ENCODE measurements at regions not wholly inside any gene's neighbourhood (a gene's known extent, or its start where the extent isn't known, plus 50 kb on each side); places are given as distances from the start of the nearest gene placed in this dataset.

DNA sequence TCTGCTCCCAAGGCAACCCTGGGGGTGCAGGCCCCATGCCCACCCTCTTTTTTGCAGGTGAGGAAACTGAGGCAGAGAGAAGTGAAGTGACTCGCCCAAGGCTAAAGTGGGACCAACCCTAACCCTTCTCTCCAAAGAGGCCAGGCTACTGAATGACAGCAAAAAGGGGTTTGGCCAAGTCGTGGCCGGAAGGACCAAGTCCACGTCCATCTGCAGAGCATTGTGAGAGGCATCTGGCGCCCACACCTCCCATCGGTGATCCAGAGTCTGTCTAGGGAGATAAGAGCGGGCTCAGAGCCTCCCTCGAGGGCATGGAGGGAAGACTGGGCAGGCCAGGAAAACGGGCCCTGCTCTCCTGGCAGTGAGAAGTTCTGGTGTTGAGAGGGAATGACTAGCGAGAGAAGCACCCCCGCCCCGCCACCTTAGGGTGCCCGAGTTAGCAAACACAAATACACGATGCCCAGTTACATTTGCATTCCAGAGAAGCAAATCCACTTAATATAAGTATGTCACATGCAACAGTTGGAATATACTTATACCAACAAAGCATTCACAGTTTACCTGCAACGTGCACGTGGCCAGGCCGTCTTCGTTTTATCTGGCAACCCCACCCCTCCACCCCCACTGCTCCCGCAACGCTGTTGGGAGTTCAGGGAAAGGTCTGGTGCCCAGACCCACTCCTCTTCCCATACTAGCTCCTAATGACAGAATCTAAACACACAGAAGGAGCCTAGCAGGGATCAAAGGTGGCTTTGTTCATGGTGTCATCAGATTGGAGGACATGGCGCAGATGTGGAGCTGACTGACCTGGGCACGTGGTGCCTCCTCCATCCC, 124.9 kb downstream of the OAT start (continued):
- TF ChIP-seq ETV6 (conservative IDR thresholded peaks at IDR 0.05 in 1 of 2, IDR thresholded peaks at IDR 0.05 in 1 of 2; ENCODE audit: borderline replicate concordance in 1 of 2, low read depth in 1 of 2) = no peak

DNA sequence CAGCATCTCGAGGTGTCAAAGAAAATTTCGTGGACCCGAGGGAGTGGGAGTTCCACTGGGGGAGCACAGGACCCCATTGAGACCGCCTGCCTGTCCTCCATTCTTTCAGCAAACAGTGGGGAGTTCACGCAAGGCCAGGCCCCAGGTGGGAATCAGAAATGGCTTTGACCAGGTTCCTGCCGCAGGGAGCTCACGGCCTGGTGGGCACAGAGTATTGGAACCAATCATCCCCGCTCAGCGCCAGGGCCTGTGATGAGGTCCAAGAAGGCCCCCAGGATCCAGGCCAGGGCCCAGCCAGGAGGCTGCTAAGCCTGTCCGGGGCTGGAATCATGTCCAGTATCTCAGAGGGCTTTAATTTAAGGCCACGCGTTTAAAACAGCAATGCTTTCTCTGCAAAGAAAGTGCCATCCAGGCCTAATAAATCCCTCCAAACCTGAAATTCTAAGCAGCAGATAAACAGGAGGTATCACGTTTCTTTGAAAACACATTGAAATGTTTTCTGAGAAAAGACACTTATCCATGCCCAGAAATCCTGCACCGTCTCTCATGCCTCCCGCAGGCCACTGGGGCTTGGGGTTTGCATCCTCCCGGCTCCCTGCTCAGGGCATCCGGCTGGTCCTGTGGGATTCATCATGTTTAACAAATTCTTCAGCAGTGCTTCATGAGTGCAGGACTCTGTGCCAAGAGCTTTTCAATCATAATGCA, 125.7 kb downstream of the OAT start:
- H4K20me1 ChIP-seq (ENCODE audit: control insufficient read depth, insufficient read depth) = no peaks in the 10 kb centered on the region
- no peaks in the 10 kb centered on the region for H3K27me3 ChIP-seq (replicated peaks in 1 of 2; ENCODE audit: control insufficient read depth in 2 of 2, insufficient read depth in 2 of 2, low read length in 1 of 2)
- intact Hi-C loops (cut with micrococcal nuclease; ENCODE audit: unreplicated experiment) (no loop called here), in situ Hi-C loops (cut with MboI) (no loop called here)
- ATAC-seq = no peak
- no peak for DNase-seq (ENCODE audit: low read depth, low spot score)
- no peak overlapping the region for H3K4me2 ChIP-seq (ENCODE audit: control insufficient read depth, insufficient read depth)
- ChIA-PET RAD21 (ENCODE audit: unreplicated experiment) (interaction anchor here (0.6 kb wide), 1 partner anchor 113 kb away, joined by 4 read pairs; no protein-coding TSS in a partner anchor), POLR2A (no interaction called here), CTCF (no interaction called here), SMC1A (ENCODE audit: uncharacterized antibody, unreplicated experiment) (no interaction called here)
- H3K9me3 ChIP-seq (replicated peaks; ENCODE audit: control insufficient read depth, insufficient read depth, low read length) = no peaks in the 10 kb centered on the region; the same call in 2 of the 3 replicates
- no peak for FAIRE-seq
- H3K9ac ChIP-seq (ENCODE audit: control insufficient read depth, insufficient read depth, low read length) = no peak overlapping the region
- H3K79me2 ChIP-seq (ENCODE audit: control insufficient read depth, insufficient read depth, low read length) = no peaks in the 10 kb centered on the region
- no peaks in the 10 kb centered on the region for H3K36me3 ChIP-seq (ENCODE audit: control insufficient read depth in 2 of 2, insufficient read depth in 2 of 2, low read length in 1 of 2)
- H3K4me1 ChIP-seq (ENCODE audit: control insufficient read depth, insufficient read depth, low read length) = peaks cover 31% of the 10 kb centered on the region
- H3K4me3 ChIP-seq = no peak overlapping the region
- 78% methylated on average over 17 of the region's 17 CpGs for WGBS (ENCODE audit: insufficient coverage, insufficient replicate concordance, low lambda C conversion rate, missing lambda C conversion rate)
- TF ChIP-seq TCF3 (IDR thresholded peaks at IDR 0.05; ENCODE audit: borderline replicate concordance, insufficient read depth, low read depth, low read length) = no peak
- TF ChIP-seq STAT1 (conservative IDR thresholded peaks at IDR 0.05) = no peak
- TF ChIP-seq SP1 (IDR thresholded peaks at IDR 0.05; ENCODE audit: low read depth, low read length) = no peak
- TF ChIP-seq POLR2AphosphoS5 (IDR thresholded peaks at IDR 0.05; ENCODE audit: low read length) = no peak
- TF ChIP-seq HCFC1 (IDR thresholded peaks at IDR 0.05; ENCODE audit: low read length) = no peak
- TF ChIP-seq ZBED1 (IDR thresholded peaks at IDR 0.05; ENCODE audit: borderline replicate concordance) = no peak
- no peak for TF ChIP-seq SUZ12 (IDR thresholded peaks at IDR 0.05; ENCODE audit: unreplicated experiment)
- no peak overlapping the region for H3K27ac ChIP-seq (ENCODE audit: control insufficient read depth, insufficient read depth)
- H2AFZ ChIP-seq (ENCODE audit: control insufficient read depth, low read depth, low read length) = no peak overlapping the region
- no TSS peak for BruUV-seq (replicated peaks)

Data from GM12878 (cell line).